DND-41 (cell line): ENCODE measurements at regions not wholly inside any gene's neighbourhood (a gene's known extent, or its start where the extent isn't known, plus 50 kb on each side); places are given as distances from the start of the nearest gene placed in this dataset.

Experiments used
- EZH2 ChIP-seq: IDR thresholded peaks from 3 replicates; pipeline ENCODE4 v1.6.1; 2012; ENCODE audit warnings: borderline replicate concordance, low read depth, mild to moderate bottlenecking, moderate library complexity, low read length, inconsistent platforms; ENCODE audit not compliant: severe bottlenecking
- TF ChIP-seq, protein P1 (sequence below): IDR thresholded peaks from 2 replicates; pipeline ENCODE4 v1.5.1; 2012; ENCODE audit warnings: borderline replicate concordance, low read length, moderate library complexity, mild to moderate bottlenecking; ENCODE audit not compliant: poor library complexity, severe bottlenecking; ENCODE audit errors: extremely low read depth

DNA sequence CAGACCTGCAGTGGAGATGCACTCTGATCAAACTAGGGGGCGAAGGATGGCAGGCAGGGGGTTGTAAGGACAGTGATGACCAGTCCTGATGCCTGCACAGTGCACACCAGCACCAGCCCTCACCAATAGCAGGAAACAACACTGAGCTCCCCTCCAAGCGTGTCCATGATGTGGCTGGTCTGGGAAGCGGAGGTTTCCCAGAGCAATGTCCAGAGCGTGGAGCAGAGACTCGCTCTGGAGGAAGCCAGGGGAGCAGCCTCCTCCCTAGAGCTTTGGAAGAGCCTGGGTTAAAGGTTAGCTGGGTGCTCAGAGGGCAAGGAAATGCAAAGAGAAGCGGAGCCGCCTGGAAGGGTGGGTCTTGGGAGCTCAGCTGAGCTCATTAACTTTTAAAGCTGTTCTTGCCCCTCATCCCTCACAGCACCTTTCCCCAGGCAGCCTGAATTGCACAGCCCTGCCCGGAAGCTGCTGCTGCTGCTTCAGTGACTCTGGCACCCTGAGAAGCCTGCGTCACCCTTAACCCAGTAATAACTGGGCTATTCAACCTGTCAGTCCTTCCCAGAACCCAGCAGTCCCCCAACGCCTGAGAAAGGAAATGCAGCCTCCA is 162.2 kb upstream of the RAB4A start:
- TF ChIP-seq, protein P1, sequence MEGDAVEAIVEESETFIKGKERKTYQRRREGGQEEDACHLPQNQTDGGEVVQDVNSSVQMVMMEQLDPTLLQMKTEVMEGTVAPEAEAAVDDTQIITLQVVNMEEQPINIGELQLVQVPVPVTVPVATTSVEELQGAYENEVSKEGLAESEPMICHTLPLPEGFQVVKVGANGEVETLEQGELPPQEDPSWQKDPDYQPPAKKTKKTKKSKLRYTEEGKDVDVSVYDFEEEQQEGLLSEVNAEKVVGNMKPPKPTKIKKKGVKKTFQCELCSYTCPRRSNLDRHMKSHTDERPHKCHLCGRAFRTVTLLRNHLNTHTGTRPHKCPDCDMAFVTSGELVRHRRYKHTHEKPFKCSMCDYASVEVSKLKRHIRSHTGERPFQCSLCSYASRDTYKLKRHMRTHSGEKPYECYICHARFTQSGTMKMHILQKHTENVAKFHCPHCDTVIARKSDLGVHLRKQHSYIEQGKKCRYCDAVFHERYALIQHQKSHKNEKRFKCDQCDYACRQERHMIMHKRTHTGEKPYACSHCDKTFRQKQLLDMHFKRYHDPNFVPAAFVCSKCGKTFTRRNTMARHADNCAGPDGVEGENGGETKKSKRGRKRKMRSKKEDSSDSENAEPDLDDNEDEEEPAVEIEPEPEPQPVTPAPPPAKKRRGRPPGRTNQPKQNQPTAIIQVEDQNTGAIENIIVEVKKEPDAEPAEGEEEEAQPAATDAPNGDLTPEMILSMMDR, result no peak
- no peak for TF ChIP-seq EZH2
